Central memory CD8-positive, alpha-beta T cell (primary cell): ENCODE measurements at regions not wholly inside any gene's neighbourhood (a gene's known extent, or its start where the extent isn't known, plus 50 kb on each side); places are given as distances from the start of the nearest gene placed in this dataset.

Source experiments
- ATAC-seq: fragments of 150-1000 bp; cut with Tn5 transposase; replicated peaks from 2 replicates; pipeline ENCODE4 v1.10.0; 2022; ENCODE audit warnings: mild to moderate bottlenecking, moderate FRiP score, moderate number of reproducible peaks; ENCODE audit not compliant: poor library complexity, severe bottlenecking; ENCODE audit errors: extremely low read depth
- DNase-seq, 2 donors: peaks; one replicate each; pipeline ENCODE4 v3.0.0; 2021; ENCODE audit warnings: low spot score in 2 of 2
- H3K27ac Mint-ChIP-seq: one replicate; pipeline ENCODE4 v1.8.0; 2022; ENCODE audit warnings: low read depth, mild to moderate bottlenecking, moderate library complexity, mixed read lengths
- H3K27me3 Mint-ChIP-seq: one replicate; pipeline ENCODE4 v1.8.0; 2022; ENCODE audit warnings: mixed read lengths
- H3K36me3 Mint-ChIP-seq: one replicate; pipeline ENCODE4 v1.8.0; 2022; ENCODE audit warnings: mild to moderate bottlenecking, moderate library complexity, mixed read lengths; ENCODE audit not compliant: insufficient read depth
- H3K4me1 Mint-ChIP-seq: one replicate; pipeline ENCODE4 v1.8.0; 2022; ENCODE audit warnings: mixed read lengths
- H3K4me3 Mint-ChIP-seq: one replicate; pipeline ENCODE4 v1.8.0; 2022; ENCODE audit warnings: mild to moderate bottlenecking, moderate library complexity, mixed read lengths
- H3K9me3 Mint-ChIP-seq: one replicate; pipeline ENCODE4 v1.8.0; 2022; ENCODE audit warnings: mixed read lengths

GRCh38 chrX:5100004-5100403 lies 1128.7 kb downstream of the NLGN4X start:
- Mint-ChIP-seq H3K4me3 (no peak overlapping the region), H3K9me3 (peaks cover 7% of the 10 kb centered on the region), H3K27ac (no peak overlapping the region), H3K36me3 (no peaks in the 10 kb centered on the region), H3K4me1 (no peaks in the 10 kb centered on the region), H3K27me3 (no peaks in the 10 kb centered on the region)
- DNase-seq (no peak), ATAC-seq (no peak)

DNA sequence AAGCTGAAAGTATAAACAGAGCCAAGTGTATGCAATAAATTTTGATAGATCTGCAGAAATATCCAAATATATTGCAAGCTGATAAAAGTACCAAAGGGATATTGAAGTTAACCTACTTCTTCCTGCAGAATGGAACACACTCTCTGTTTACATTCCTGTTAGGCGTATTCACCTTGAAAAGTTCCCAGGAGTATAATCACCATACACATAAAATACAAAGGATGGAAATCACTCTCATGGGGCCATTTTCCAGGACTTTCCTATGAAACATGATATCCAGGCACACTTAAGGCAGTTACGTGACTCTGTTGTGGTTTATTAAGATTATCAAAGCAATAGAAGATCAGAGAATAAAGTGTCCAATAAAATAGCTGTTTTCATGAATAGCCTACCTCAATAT lies 1142.3 kb downstream of the NLGN4X start:
- Mint-ChIP-seq H3K4me1 (no peaks in the 10 kb centered on the region), H3K4me3 (no peak overlapping the region), H3K27ac (no peak overlapping the region), H3K27me3 (no peaks in the 10 kb centered on the region), H3K36me3 (no peaks in the 10 kb centered on the region), H3K9me3 (peaks cover 4% of the 10 kb centered on the region)
- ATAC-seq = no peak
- no peak for DNase-seq

- DNase-seq (no peak), ATAC-seq (no peak)
- Mint-ChIP-seq H3K9me3 (peaks cover 10% of the 10 kb centered on the region), H3K36me3 (no peaks in the 10 kb centered on the region), H3K4me1 (no peaks in the 10 kb centered on the region), H3K27ac (no peak overlapping the region), H3K4me3 (no peak overlapping the region), H3K27me3 (no peaks in the 10 kb centered on the region)
Observed at GRCh38 chrX:5084279-5084678, 1144.4 kb downstream of the NLGN4X start.

DNA sequence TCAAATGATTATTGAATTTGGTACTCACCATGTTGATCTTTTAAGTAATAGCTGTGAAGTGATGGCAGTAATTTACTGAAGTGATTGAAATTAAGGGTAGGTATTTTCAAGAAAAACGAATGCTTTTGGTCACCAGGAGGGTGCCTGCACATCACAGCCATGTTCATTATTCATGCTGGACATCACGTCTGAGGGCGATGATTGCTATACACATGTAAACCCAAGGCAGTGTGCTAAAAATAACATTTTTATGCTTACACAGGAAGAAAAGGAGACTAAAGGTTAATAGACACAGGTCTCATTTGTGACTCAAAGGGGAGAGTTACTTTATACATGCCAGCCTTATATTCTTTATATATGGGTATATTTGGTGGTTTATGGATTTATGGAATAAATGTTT lies 1146.0 kb downstream of the NLGN4X start:
- Mint-ChIP-seq H3K4me1 (no peaks in the 10 kb centered on the region), H3K27me3 (no peaks in the 10 kb centered on the region), H3K4me3 (no peak overlapping the region), H3K27ac (no peak overlapping the region), H3K36me3 (no peaks in the 10 kb centered on the region), H3K9me3 (peaks cover 10% of the 10 kb centered on the region)
- DNase-seq (no peak), ATAC-seq (no peak)

GRCh38 chrX:5080791-5081190 lies 1147.9 kb downstream of the NLGN4X start:
- no peak overlapping the region for H3K27ac Mint-ChIP-seq
- peaks cover 10% of the 10 kb centered on the region for H3K9me3 Mint-ChIP-seq
- ATAC-seq (no peak), DNase-seq (no peak)
- no peak overlapping the region for H3K4me3 Mint-ChIP-seq
- no peaks in the 10 kb centered on the region for H3K27me3 Mint-ChIP-seq
- no peaks in the 10 kb centered on the region for H3K4me1 Mint-ChIP-seq
- H3K36me3 Mint-ChIP-seq = no peaks in the 10 kb centered on the region

DNA sequence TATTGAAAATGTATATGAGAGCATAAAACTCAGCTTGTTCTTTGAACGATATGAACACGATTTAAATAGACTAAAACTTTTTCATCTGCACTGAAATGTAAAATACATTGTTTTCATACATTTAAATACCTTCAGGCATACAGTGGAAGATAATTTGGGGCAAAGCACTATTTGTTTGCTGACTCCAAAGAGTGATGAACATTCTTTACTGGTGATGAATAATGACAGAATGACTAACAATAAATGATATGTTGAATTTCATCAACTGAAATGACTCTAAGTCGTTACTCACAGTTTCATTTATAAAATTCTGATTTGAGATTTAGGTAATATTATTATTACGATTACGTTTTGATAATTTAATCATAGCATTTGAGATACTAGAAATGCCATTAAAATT lies 1160.1 kb downstream of the NLGN4X start:
- Mint-ChIP-seq H3K4me3 (no peak overlapping the region), H3K36me3 (no peaks in the 10 kb centered on the region), H3K4me1 (no peaks in the 10 kb centered on the region), H3K27ac (no peak overlapping the region), H3K9me3 (peaks cover 17% of the 10 kb centered on the region), H3K27me3 (no peaks in the 10 kb centered on the region)
- no peak for DNase-seq
- no peak for ATAC-seq

DNA sequence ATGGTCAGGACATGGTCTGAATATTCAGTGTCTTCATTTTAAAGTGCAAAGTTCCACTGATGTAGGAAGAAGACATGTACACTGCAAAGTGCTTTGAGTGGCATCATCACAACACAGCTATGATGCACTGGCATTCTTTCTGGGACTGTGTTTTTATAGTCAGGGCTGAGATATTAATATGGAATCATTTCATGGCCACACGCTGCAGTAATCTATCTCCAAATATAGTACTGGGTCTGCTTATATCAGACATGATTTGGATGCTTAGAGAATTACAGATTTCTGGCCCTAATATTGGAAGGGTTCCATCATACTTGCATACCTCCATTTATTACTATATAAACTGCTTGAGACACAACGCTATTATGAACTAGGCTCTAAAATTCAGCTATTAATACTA lies 1170.9 kb downstream of the NLGN4X start:
- H3K4me3 Mint-ChIP-seq = no peak overlapping the region
- ATAC-seq = no peak
- no peaks in the 10 kb centered on the region for H3K36me3 Mint-ChIP-seq
- no peak overlapping the region for H3K27ac Mint-ChIP-seq
- peaks cover 9% of the 10 kb centered on the region for H3K9me3 Mint-ChIP-seq
- no peaks in the 10 kb centered on the region for H3K4me1 Mint-ChIP-seq
- H3K27me3 Mint-ChIP-seq = no peaks in the 10 kb centered on the region
- DNase-seq = no peak

GRCh38 chrX:5054852-5055251 lies 1173.8 kb downstream of the NLGN4X start:
- ATAC-seq (no peak), DNase-seq (no peak)
- no peak overlapping the region for H3K27ac Mint-ChIP-seq
- peaks cover 9% of the 10 kb centered on the region for H3K9me3 Mint-ChIP-seq
- H3K4me3 Mint-ChIP-seq = no peak overlapping the region
- H3K4me1 Mint-ChIP-seq = no peaks in the 10 kb centered on the region
- H3K27me3 Mint-ChIP-seq = no peaks in the 10 kb centered on the region
- no peaks in the 10 kb centered on the region for H3K36me3 Mint-ChIP-seq

DNA sequence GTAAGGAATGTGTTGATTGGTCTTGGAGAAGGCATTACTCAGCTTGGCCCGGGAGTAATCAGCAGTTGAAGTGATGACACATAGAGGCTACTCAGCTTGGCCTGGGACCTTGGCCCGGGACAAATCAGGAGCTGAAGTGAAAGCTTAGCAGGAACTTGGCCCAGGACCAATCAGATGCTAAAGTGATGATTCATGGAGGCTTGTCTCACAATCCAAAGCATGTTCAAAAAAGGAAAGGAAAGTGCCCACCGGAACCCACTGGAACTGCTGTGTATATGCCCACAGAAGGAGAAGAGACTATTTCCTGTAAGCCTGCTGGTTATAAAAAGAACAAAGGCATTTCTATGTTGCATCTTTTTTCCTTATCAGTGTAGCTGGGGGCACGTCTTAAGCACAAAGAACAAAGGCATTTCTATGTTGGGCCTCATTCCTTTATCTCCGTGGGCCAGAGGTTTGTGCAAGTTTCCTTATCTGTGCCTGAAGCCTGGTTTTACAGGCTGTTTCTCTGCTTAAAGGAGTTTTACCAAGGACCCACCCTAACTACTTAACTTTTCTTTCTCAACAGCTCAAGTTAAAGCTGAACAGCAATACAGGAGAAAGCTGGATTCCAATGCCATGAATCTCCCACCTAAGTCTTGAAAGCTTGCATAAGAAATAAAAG lies 1176.7 kb downstream of the NLGN4X start:
- H3K9me3 Mint-ChIP-seq = peaks cover 10% of the 10 kb centered on the region
- no peaks in the 10 kb centered on the region for H3K4me1 Mint-ChIP-seq
- no peaks in the 10 kb centered on the region for H3K27me3 Mint-ChIP-seq
- ATAC-seq (no peak), DNase-seq (no peak)
- no peak overlapping the region for H3K27ac Mint-ChIP-seq
- no peak overlapping the region for H3K4me3 Mint-ChIP-seq
- no peaks in the 10 kb centered on the region for H3K36me3 Mint-ChIP-seq

- H3K36me3 Mint-ChIP-seq = no peaks in the 10 kb centered on the region
- H3K9me3 Mint-ChIP-seq = peaks cover 9% of the 10 kb centered on the region
- DNase-seq (no peak), ATAC-seq (no peak)
- no peak overlapping the region for H3K27ac Mint-ChIP-seq
- H3K27me3 Mint-ChIP-seq = no peaks in the 10 kb centered on the region
- H3K4me3 Mint-ChIP-seq = no peak overlapping the region
- no peaks in the 10 kb centered on the region for H3K4me1 Mint-ChIP-seq
Observed at GRCh38 chrX:5042563-5042962, 1186.1 kb downstream of the NLGN4X start.

GRCh38 chrX:5031792-5032191 lies 1196.9 kb downstream of the NLGN4X start:
- Mint-ChIP-seq H3K27me3 (no peaks in the 10 kb centered on the region), H3K4me1 (no peaks in the 10 kb centered on the region), H3K9me3 (peaks cover 6% of the 10 kb centered on the region), H3K4me3 (no peak overlapping the region), H3K36me3 (no peaks in the 10 kb centered on the region), H3K27ac (no peak overlapping the region)
- no peak for DNase-seq
- ATAC-seq = no peak

- DNase-seq = no peak
- Mint-ChIP-seq H3K4me3 (no peak overlapping the region), H3K9me3 (no peaks in the 10 kb centered on the region), H3K27ac (no peak overlapping the region), H3K36me3 (no peaks in the 10 kb centered on the region), H3K4me1 (no peaks in the 10 kb centered on the region), H3K27me3 (no peaks in the 10 kb centered on the region)
- ATAC-seq = no peak
Observed at GRCh38 chrX:5015451-5015850, 1213.2 kb downstream of the NLGN4X start.

DNA sequence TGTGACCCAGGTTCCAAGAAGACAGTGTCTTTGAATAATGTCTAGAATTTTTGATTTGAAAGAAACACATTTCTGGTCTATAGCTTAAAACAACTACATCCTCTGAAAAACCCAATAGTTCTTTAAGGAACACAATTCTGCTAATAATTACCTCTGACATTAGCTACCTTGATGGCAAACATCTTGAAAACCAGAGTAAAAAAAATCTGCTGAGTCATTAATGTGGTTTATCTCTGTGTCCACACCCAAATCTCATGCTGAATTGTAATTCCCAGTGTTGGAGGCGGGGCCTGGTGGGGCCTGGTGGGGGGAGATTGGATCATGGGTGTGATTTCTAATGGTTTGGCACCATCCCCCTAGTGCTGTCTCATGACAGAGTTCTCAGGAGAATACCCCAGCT lies 1233.8 kb downstream of the NLGN4X start:
- ATAC-seq (no peak), DNase-seq (no peak)
- Mint-ChIP-seq H3K4me3 (no peak overlapping the region), H3K9me3 (peaks cover 21% of the 10 kb centered on the region), H3K36me3 (no peaks in the 10 kb centered on the region), H3K4me1 (no peaks in the 10 kb centered on the region), H3K27me3 (no peaks in the 10 kb centered on the region), H3K27ac (no peak overlapping the region)

DNA sequence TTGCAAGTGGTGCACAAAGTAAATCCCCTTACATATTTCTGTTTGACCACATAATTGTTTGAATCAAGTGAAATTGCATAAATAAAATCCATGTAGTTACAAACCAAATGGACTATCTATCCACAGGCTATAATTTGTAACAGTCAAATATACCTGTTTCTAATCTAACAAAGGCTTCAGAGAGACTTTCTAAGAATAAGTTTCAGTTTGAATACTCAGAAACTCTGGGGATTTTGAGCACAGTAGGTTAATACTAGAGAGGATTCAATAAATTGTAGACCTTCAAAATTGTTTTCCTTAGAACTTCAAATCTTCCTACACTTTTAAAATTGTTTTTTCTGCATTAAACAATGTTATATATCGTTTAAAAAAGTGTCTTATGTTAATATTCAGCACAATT lies 1250.1 kb downstream of the NLGN4X start:
- Mint-ChIP-seq H3K9me3 (no peaks in the 10 kb centered on the region), H3K4me1 (no peaks in the 10 kb centered on the region), H3K4me3 (no peak overlapping the region), H3K27me3 (no peaks in the 10 kb centered on the region), H3K36me3 (no peaks in the 10 kb centered on the region), H3K27ac (no peak overlapping the region)
- no peak for ATAC-seq
- no peak for DNase-seq
